ENCODE measurements at regions not wholly inside any gene's neighbourhood (a gene's known extent, or its start where the extent isn't known, plus 50 kb on each side); places are given as distances from the start of the nearest gene placed in this dataset.

GRCh38 chr2:128452024-128452411, 133.3 kb upstream of the HS6ST1 start:
- TF ChIP-seq CTCF (IDR thresholded peaks at IDR 0.05; ENCODE audit: low read depth, low read length) (no peak), EZH2phosphoT487 (IDR thresholded peaks at IDR 0.05; ENCODE audit: low read depth) (no peak)
